Liver (tissue), 8 donors: ENCODE measurements at regions not wholly inside any gene's neighbourhood (a gene's known extent, or its start where the extent isn't known, plus 50 kb on each side); places are given as distances from the start of the nearest gene placed in this dataset.

Experiments
- DNase-seq: peaks from one replicate; pipeline ENCODE4 v3.0.0-alpha.2; 2017; ENCODE audit warnings: low spot score
- H3K27ac ChIP-seq, 2 donors: one replicate each; pipeline ENCODE4 v1.7.0; 2013; ENCODE audit warnings: inconsistent platforms in 2 of 2, low read length in 2 of 2, control low read depth in 1 of 2, low read depth in 1 of 2, mild to moderate bottlenecking in 1 of 2
- H3K27me3 ChIP-seq, 4 donors: one replicate each; pipeline versions ENCODE4 v1.6.1 to v1.7.0; 2013; ENCODE audit warnings: low read length in 3 of 4, inconsistent platforms in 1 of 4, mild to moderate bottlenecking in 1 of 4, moderate library complexity in 1 of 4; ENCODE audit not compliant: control insufficient read depth in 4 of 4, insufficient read depth in 4 of 4
- H3K36me3 ChIP-seq, 4 donors: one replicate each; pipeline versions ENCODE4 v1.6.1 to v1.7.0; 2013; ENCODE audit warnings: low read length in 3 of 4, mild to moderate bottlenecking in 3 of 4, low read depth in 1 of 4, moderate library complexity in 1 of 4; ENCODE audit not compliant: control insufficient read depth in 4 of 4, insufficient read depth in 3 of 4
- H3K4me1 ChIP-seq, 4 donors: one replicate each; pipeline versions ENCODE4 v1.6.1 to v1.7.0; 2013; ENCODE audit warnings: low read length in 3 of 4, mild to moderate bottlenecking in 3 of 4, moderate library complexity in 1 of 4; ENCODE audit not compliant: control insufficient read depth in 4 of 4, insufficient read depth in 4 of 4
- H3K4me3 ChIP-seq, 3 donors: one replicate each; pipeline versions ENCODE4 v1.6.1 to v1.7.0; 2013; ENCODE audit warnings: low read length in 3 of 3, control low read depth in 1 of 3, low read depth in 1 of 3, mild to moderate bottlenecking in 1 of 3
- H3K9ac ChIP-seq, 2 donors: one replicate each; pipeline ENCODE4 v1.7.0; 2013; ENCODE audit warnings: low read length in 2 of 2, mild to moderate bottlenecking in 2 of 2, moderate library complexity in 2 of 2, control low read depth in 1 of 2, low read depth in 1 of 2
- H3K9me3 ChIP-seq, 4 donors: one replicate each; pipeline versions ENCODE4 v1.6.1 to v1.7.0; 2013; ENCODE audit warnings: low read length in 3 of 4; ENCODE audit not compliant: control insufficient read depth in 4 of 4
- ATF3 ChIP-seq: IDR thresholded peaks from 2 replicates; pipeline ENCODE4 v1.6.1; 2016; ENCODE audit warnings: antibody characterized with exemption
- EGR1 ChIP-seq, 2 donors: IDR thresholded peaks; 2 replicates each; pipeline ENCODE4 v1.6.1; 2016 to 2018; ENCODE audit warnings: antibody characterized with exemption in 2 of 2, low read depth in 2 of 2
- FOXA1 ChIP-seq: IDR thresholded peaks from 2 replicates; pipeline ENCODE4 v1.6.1; 2016; ENCODE audit warnings: antibody characterized with exemption
- FOXA2 ChIP-seq: IDR thresholded peaks from 2 replicates; pipeline ENCODE4 v1.6.1; 2016; ENCODE audit warnings: antibody characterized with exemption
- GABPA ChIP-seq, 2 donors: IDR thresholded peaks in 1 of 2; conservative IDR thresholded peaks in 1 of 2; 2 replicates each; pipeline ENCODE4 v1.6.1; 2016; ENCODE audit warnings: antibody characterized with exemption in 2 of 2, mild to moderate bottlenecking in 1 of 2, moderate library complexity in 1 of 2
- HNF4A ChIP-seq, 2 donors: conservative IDR thresholded peaks; 2 replicates each; pipeline ENCODE4 v1.6.1; 2016; ENCODE audit warnings: antibody characterized with exemption in 2 of 2, mild to moderate bottlenecking in 2 of 2
- HNF4G ChIP-seq: IDR thresholded peaks from 2 replicates; pipeline ENCODE4 v1.6.1; 2016; ENCODE audit warnings: antibody characterized with exemption
- JUND ChIP-seq, 2 donors: IDR thresholded peaks; 2 replicates each; pipeline ENCODE4 v1.6.1; 2016; ENCODE audit warnings: antibody characterized with exemption in 2 of 2
- MAX ChIP-seq: IDR thresholded peaks from 2 replicates; pipeline ENCODE4 v1.6.1; 2016; ENCODE audit warnings: antibody characterized with exemption
- NR2F2 ChIP-seq: IDR thresholded peaks from 2 replicates; pipeline ENCODE4 v1.6.1; 2016; ENCODE audit warnings: antibody characterized with exemption
- RAD21 ChIP-seq, 2 donors: IDR thresholded peaks; 2 replicates each; pipeline ENCODE4 v1.6.1; 2016; ENCODE audit warnings: antibody characterized with exemption in 2 of 2, mild to moderate bottlenecking in 2 of 2
- RXRA ChIP-seq, 2 donors: IDR thresholded peaks; 2 replicates each; pipeline ENCODE4 v1.6.1; 2017 to 2018; ENCODE audit warnings: antibody characterized with exemption in 2 of 2, mild to moderate bottlenecking in 1 of 2
- SP1 ChIP-seq: IDR thresholded peaks from 2 replicates; pipeline ENCODE4 v1.6.1; 2018; ENCODE audit warnings: antibody characterized with exemption, mild to moderate bottlenecking
- TAF1 ChIP-seq: conservative IDR thresholded peaks from 2 replicates; pipeline ENCODE4 v1.6.1; 2016; ENCODE audit warnings: antibody characterized with exemption, mild to moderate bottlenecking
- YY1 ChIP-seq: IDR thresholded peaks from 2 replicates; pipeline ENCODE4 v1.6.1; 2016; ENCODE audit warnings: antibody characterized with exemption, mild to moderate bottlenecking
- ZBTB33 ChIP-seq: IDR thresholded peaks from 2 replicates; pipeline ENCODE4 v1.6.1; 2016; ENCODE audit warnings: antibody characterized with exemption
- WGBS: extraction: QIAGEN DNeasy Blood & Tissue Kit; methylation state at CpG from one replicate; pipeline ENCODE4 v1.1.7; 2013; 5-methylcytosine and 5-hydroxymethylcytosine counted together
- TF ChIP-seq, protein P1 (sequence below): IDR thresholded peaks from 2 replicates; pipeline ENCODE4 v1.6.1; 2016; ENCODE audit warnings: antibody characterized with exemption, mild to moderate bottlenecking
- TF ChIP-seq, protein P2 (sequence below): fragments of 150-350 bp; IDR thresholded peaks from 2 replicates; pipeline ENCODE4 v1.5.1; 2017; ENCODE audit warnings: improper control_type of control experiment, low read depth, low read length; ENCODE audit not compliant: missing input control
- donor health status: healthy.
- donor health status: healthy.
- donor health status: healthy.
- donor health status: healthy.
- donor health status: healthy.

- TF ChIP-seq RXRA (IDR thresholded peaks at IDR 0.05) = no peak
- no peak for TF ChIP-seq FOXA2
- TF ChIP-seq EGR1 (IDR thresholded peaks at IDR 0.05; ENCODE audit: low read depth in 2 of 2) = no peak
- no peak for TF ChIP-seq ZBTB33
- TF ChIP-seq FOXA1 = no peak
- no peak for TF ChIP-seq ATF3
- TF ChIP-seq RAD21 (IDR thresholded peaks at IDR 0.05) = no peak
- TF ChIP-seq SP1 = no peak
- TF ChIP-seq, protein P1, sequence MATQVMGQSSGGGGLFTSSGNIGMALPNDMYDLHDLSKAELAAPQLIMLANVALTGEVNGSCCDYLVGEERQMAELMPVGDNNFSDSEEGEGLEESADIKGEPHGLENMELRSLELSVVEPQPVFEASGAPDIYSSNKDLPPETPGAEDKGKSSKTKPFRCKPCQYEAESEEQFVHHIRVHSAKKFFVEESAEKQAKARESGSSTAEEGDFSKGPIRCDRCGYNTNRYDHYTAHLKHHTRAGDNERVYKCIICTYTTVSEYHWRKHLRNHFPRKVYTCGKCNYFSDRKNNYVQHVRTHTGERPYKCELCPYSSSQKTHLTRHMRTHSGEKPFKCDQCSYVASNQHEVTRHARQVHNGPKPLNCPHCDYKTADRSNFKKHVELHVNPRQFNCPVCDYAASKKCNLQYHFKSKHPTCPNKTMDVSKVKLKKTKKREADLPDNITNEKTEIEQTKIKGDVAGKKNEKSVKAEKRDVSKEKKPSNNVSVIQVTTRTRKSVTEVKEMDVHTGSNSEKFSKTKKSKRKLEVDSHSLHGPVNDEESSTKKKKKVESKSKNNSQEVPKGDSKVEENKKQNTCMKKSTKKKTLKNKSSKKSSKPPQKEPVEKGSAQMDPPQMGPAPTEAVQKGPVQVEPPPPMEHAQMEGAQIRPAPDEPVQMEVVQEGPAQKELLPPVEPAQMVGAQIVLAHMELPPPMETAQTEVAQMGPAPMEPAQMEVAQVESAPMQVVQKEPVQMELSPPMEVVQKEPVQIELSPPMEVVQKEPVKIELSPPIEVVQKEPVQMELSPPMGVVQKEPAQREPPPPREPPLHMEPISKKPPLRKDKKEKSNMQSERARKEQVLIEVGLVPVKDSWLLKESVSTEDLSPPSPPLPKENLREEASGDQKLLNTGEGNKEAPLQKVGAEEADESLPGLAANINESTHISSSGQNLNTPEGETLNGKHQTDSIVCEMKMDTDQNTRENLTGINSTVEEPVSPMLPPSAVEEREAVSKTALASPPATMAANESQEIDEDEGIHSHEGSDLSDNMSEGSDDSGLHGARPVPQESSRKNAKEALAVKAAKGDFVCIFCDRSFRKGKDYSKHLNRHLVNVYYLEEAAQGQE = no peak
- no peak for TF ChIP-seq JUND (IDR thresholded peaks at IDR 0.05)
- Histone ChIP-seq H3K9ac (no peak overlapping the region), H3K27ac (no peak overlapping the region), H3K4me1 (no peaks in the 10 kb centered on the region), H3K36me3 (no peaks in the 10 kb centered on the region), H3K4me3 (no peak overlapping the region), H3K27me3 (peaks cover 0 to 4% (median 0%) of the 10 kb centered on the region in 4 donors), H3K9me3 (no peaks in the 10 kb centered on the region)
- WGBS = 55% methylated on average over 1 of the region's 1 CpG
- DNase-seq = no peak
These were observed 377.4 kb downstream of the CD109 start for GRCh38 chr6:74073429-74073828.

DNA sequence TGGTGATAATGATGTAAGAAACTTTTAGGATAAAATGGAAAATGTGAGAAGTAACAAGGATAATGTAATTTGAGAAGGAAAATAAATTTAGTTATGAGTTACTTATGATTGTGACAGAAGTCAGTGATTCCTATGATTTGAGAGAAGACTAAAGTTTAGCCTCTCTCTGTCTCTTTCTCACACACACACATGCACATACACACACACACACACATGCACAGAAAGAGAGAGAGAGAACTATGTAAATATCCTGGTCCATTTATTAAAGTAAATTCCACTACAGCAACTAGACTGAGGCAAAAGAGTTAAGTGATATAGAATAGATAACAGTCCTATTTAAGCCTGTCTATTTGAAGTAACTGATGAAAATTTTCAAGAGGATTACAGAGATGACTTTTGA, 375.2 kb downstream of the CD109 start:
- Histone ChIP-seq H3K9me3 (no peaks in the 10 kb centered on the region), H3K27ac (no peak overlapping the region), H3K4me3 (no peak overlapping the region), H3K36me3 (no peaks in the 10 kb centered on the region), H3K4me1 (no peaks in the 10 kb centered on the region), H3K9ac (no peak overlapping the region), H3K27me3 (peaks cover 0 to 8% (median 0%) of the 10 kb centered on the region in 4 donors)
- TF ChIP-seq HNF4G = no peak
- TF ChIP-seq YY1 = no peak
- TF ChIP-seq ATF3 = no peak
- no peak for TF ChIP-seq RAD21 (IDR thresholded peaks at IDR 0.05)
- TF ChIP-seq ZBTB33 = no peak
- no peak for TF ChIP-seq JUND (IDR thresholded peaks at IDR 0.05)
- no peak for TF ChIP-seq RXRA (IDR thresholded peaks at IDR 0.05)
- no peak for TF ChIP-seq FOXA1
- TF ChIP-seq SP1 = no peak
- TF ChIP-seq MAX = no peak
- TF ChIP-seq TAF1 = no peak
- TF ChIP-seq FOXA2 = no peak
- no peak for TF ChIP-seq HNF4A (conservative IDR thresholded peaks at IDR 0.05)
- TF ChIP-seq, protein P1 = no peak
- TF ChIP-seq EGR1 (IDR thresholded peaks at IDR 0.05; ENCODE audit: low read depth in 2 of 2) = no peak
- no peak for TF ChIP-seq NR2F2
- TF ChIP-seq, protein P2, sequence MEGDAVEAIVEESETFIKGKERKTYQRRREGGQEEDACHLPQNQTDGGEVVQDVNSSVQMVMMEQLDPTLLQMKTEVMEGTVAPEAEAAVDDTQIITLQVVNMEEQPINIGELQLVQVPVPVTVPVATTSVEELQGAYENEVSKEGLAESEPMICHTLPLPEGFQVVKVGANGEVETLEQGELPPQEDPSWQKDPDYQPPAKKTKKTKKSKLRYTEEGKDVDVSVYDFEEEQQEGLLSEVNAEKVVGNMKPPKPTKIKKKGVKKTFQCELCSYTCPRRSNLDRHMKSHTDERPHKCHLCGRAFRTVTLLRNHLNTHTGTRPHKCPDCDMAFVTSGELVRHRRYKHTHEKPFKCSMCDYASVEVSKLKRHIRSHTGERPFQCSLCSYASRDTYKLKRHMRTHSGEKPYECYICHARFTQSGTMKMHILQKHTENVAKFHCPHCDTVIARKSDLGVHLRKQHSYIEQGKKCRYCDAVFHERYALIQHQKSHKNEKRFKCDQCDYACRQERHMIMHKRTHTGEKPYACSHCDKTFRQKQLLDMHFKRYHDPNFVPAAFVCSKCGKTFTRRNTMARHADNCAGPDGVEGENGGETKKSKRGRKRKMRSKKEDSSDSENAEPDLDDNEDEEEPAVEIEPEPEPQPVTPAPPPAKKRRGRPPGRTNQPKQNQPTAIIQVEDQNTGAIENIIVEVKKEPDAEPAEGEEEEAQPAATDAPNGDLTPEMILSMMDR = no peak
- TF ChIP-seq GABPA (IDR thresholded peaks at IDR 0.05 in 1 of 2, conservative IDR thresholded peaks at IDR 0.05 in 1 of 2) = no peak
- no peak for DNase-seq
